ENCODE measurements at regions not wholly inside any gene's neighbourhood (a gene's known extent, or its start where the extent isn't known, plus 50 kb on each side); places are given as distances from the start of the nearest gene placed in this dataset.
"Not testable (repeated sequence)": the region's sequence is repeated elsewhere in the genome, so short reads cannot be mapped to it uniquely, and the experiment has no call there.

GRCh38 chr4:133270021-133270570, 121.0 kb downstream of the PCDH10 start:
- no peaks in the 10 kb centered on the region for H3K9me3 Mint-ChIP-seq (ENCODE audit: low read depth)
- TF ChIP-seq, protein P1, sequence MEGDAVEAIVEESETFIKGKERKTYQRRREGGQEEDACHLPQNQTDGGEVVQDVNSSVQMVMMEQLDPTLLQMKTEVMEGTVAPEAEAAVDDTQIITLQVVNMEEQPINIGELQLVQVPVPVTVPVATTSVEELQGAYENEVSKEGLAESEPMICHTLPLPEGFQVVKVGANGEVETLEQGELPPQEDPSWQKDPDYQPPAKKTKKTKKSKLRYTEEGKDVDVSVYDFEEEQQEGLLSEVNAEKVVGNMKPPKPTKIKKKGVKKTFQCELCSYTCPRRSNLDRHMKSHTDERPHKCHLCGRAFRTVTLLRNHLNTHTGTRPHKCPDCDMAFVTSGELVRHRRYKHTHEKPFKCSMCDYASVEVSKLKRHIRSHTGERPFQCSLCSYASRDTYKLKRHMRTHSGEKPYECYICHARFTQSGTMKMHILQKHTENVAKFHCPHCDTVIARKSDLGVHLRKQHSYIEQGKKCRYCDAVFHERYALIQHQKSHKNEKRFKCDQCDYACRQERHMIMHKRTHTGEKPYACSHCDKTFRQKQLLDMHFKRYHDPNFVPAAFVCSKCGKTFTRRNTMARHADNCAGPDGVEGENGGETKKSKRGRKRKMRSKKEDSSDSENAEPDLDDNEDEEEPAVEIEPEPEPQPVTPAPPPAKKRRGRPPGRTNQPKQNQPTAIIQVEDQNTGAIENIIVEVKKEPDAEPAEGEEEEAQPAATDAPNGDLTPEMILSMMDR (IDR thresholded peaks at IDR 0.05) = no peak
- H3K4me3 Mint-ChIP-seq (ENCODE audit: unreplicated experiment) = no peak overlapping the region
- H3K27me3 Mint-ChIP-seq (ENCODE audit: low read depth) = no peaks in the 10 kb centered on the region
- H3K4me1 Mint-ChIP-seq (ENCODE audit: low read depth) = peaks cover 8% of the 10 kb centered on the region
- no peaks in the 10 kb centered on the region for H3K36me3 Mint-ChIP-seq (ENCODE audit: low read depth)
- DNase-seq (ENCODE audit: low spot score) = no peak
- H3K27ac Mint-ChIP-seq (ENCODE audit: unreplicated experiment) = no peak overlapping the region

- Mint-ChIP-seq H3K9me3 (ENCODE audit: low read depth) (no peaks in the 10 kb centered on the region), H3K36me3 (ENCODE audit: low read depth) (no peaks in the 10 kb centered on the region), H3K4me1 (ENCODE audit: low read depth) (peaks cover 8% of the 10 kb centered on the region), H3K27ac (ENCODE audit: unreplicated experiment) (no peak overlapping the region), H3K27me3 (ENCODE audit: low read depth) (no peaks in the 10 kb centered on the region), H3K4me3 (ENCODE audit: unreplicated experiment) (no peak overlapping the region)
- TF ChIP-seq, protein P1 (IDR thresholded peaks at IDR 0.05) = no peak
- no peak for DNase-seq (ENCODE audit: low spot score)
Observed at GRCh38 chr4:133268205-133268604, 119.1 kb downstream of the PCDH10 start.

DNA sequence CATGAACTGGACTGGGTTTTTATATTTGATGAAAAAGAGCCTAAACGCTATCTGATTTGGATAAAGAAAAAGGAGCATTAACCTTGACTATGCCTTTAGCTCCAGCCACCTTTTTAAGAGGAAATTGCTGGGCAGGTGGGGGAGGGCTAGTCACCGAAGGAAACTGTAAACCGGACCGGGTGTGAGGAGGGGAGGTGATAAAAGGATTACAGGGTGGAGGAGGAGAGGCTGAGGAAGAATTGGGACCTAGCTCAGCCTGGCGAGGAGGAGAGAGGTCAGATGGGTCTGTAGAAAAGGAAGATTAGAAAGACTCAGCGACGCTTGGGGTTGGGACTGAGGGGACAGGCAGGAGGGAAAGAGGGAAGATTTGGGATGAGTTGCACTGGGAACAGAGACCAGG, 118.4 kb downstream of the PCDH10 start:
- H3K9me3 Mint-ChIP-seq (ENCODE audit: low read depth); DNase-seq (ENCODE audit: low spot score); H3K27me3 Mint-ChIP-seq (ENCODE audit: low read depth); H3K4me3 Mint-ChIP-seq (ENCODE audit: unreplicated experiment); H3K36me3 Mint-ChIP-seq (ENCODE audit: low read depth); H3K27ac Mint-ChIP-seq (ENCODE audit: unreplicated experiment); H3K4me1 Mint-ChIP-seq (ENCODE audit: low read depth): not testable (repeated sequence)

DNA sequence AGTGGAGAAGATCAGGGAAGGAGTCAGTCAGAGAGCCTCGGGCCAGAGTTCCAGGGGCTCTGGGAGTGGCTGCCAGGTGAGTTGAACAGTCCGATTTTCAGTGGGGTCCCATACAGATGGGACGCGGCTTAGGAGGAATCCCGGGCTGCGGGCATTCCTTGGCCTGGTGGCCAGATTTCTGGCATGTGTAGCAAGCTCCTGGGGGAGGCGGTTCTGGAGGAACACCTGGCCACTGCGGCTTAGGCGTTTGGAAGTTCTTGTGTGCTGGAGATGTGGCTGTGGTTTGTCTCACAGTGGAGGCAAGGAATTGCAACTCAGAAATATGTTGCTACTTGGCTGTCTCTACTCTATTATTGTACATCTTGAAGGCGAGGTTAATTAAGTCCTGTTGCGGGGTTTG, 117.9 kb downstream of the PCDH10 start:
- H3K27me3 Mint-ChIP-seq (ENCODE audit: low read depth); DNase-seq (ENCODE audit: low spot score); H3K27ac Mint-ChIP-seq (ENCODE audit: unreplicated experiment); H3K9me3 Mint-ChIP-seq (ENCODE audit: low read depth); H3K4me1 Mint-ChIP-seq (ENCODE audit: low read depth); H3K36me3 Mint-ChIP-seq (ENCODE audit: low read depth); H3K4me3 Mint-ChIP-seq (ENCODE audit: unreplicated experiment): not testable (repeated sequence)

DNA sequence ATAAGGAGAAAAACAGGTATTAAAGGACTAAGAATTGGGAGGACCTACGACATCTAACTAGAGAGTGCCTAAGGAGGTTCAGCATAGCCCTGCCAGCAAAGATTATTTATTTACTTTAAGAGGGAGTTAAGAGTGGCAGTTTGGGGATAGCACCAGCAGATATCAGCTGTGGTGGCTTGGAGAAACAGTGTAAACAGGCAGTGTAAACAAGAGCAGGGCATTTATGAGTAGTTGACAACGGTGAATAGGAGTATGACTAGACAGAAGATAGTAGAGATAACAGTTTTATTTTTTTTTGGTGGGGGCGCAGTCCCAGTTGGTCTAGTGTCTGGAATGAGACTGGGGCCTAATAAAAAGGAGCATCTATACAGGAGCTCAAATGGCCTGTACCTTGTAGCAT, 115.2 kb downstream of the PCDH10 start:
- H3K27me3 Mint-ChIP-seq (ENCODE audit: low read depth); H3K36me3 Mint-ChIP-seq (ENCODE audit: low read depth); DNase-seq (ENCODE audit: low spot score); H3K4me3 Mint-ChIP-seq (ENCODE audit: unreplicated experiment); H3K27ac Mint-ChIP-seq (ENCODE audit: unreplicated experiment); H3K4me1 Mint-ChIP-seq (ENCODE audit: low read depth); H3K9me3 Mint-ChIP-seq (ENCODE audit: low read depth): not testable (repeated sequence)

DNA sequence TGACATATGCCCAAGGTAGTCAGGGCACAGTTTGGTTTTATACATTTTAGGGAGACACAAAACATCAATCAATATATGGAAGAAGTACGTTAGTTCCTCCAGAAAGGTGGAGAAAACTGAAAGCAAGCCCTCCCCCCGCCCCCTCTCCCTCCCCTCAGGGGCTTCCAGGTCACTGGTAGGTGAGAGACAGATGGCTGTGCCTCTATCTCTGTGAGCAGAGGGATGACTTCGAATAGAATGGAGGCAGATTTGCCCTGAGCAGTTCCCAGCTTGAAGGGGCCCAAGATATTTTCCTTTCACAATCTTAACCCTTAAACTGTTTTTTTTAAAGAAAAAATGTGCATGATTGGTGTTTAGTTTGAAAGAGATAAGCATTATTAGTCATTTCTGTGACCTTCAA, 114.0 kb downstream of the PCDH10 start:
- no peaks in the 10 kb centered on the region for H3K9me3 Mint-ChIP-seq (ENCODE audit: low read depth)
- H3K27me3 Mint-ChIP-seq (ENCODE audit: low read depth) = no peaks in the 10 kb centered on the region
- TF ChIP-seq, protein P1 (IDR thresholded peaks at IDR 0.05) = no peak
- H3K27ac Mint-ChIP-seq (ENCODE audit: unreplicated experiment) = no peak overlapping the region
- peaks cover 2% of the 10 kb centered on the region for H3K4me1 Mint-ChIP-seq (ENCODE audit: low read depth)
- H3K4me3 Mint-ChIP-seq (ENCODE audit: unreplicated experiment) = no peak overlapping the region
- no peaks in the 10 kb centered on the region for H3K36me3 Mint-ChIP-seq (ENCODE audit: low read depth)
- DNase-seq (ENCODE audit: low spot score) = no peak

DNA sequence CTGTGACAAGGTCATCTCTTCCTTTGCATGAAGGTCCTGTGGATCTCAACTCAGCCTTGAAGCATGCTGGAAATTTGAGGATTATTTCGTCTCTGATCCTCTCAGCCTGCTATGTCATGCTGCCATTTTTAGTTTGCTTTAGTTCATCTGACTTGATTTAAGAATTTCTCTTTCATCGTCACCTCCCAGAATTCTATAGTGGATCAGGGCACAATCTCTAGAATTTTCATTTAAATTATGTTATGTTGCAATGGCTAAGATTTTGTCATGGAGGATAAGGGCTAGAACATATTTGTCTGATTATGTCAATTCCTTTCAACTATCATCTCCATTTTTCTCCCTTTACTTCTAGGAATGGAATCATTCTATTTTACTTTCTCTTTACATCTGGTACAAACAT, 98.8 kb downstream of the PCDH10 start:
- Mint-ChIP-seq H3K9me3 (ENCODE audit: low read depth) (no peaks in the 10 kb centered on the region), H3K4me3 (ENCODE audit: unreplicated experiment) (no peak overlapping the region), H3K27me3 (ENCODE audit: low read depth) (no peaks in the 10 kb centered on the region), H3K36me3 (ENCODE audit: low read depth) (no peaks in the 10 kb centered on the region), H3K4me1 (ENCODE audit: low read depth) (no peaks in the 10 kb centered on the region), H3K27ac (ENCODE audit: unreplicated experiment) (no peak overlapping the region)
- TF ChIP-seq, protein P1 (IDR thresholded peaks at IDR 0.05) = no peak
- no peak for DNase-seq (ENCODE audit: low spot score)
